AG09309 (cell line): ENCODE measurements at regions not wholly inside any gene's neighbourhood (a gene's known extent, or its start where the extent isn't known, plus 50 kb on each side); places are given as distances from the start of the nearest gene placed in this dataset.
A peak's percentile ranks its signal among the peaks of the same experiment; 100 is the strongest.

ENCODE experiments used
- DNase-seq: peaks from one replicate; pipeline ENCODE4 v3.0.0-alpha.2; 2010; ENCODE audit warnings: low read depth
- H3K4me3 ChIP-seq: 2 replicates; pipeline ENCODE4 v1.5.1; 2011; ENCODE audit warnings: mild to moderate bottlenecking, low read depth, low read length, moderate library complexity; ENCODE audit not compliant: control insufficient read depth
- CTCF ChIP-seq: IDR thresholded peaks from 2 replicates; pipeline ENCODE4 v1.5.1; 2011; ENCODE audit warnings: mild to moderate bottlenecking, low read depth, low read length, inconsistent platforms; ENCODE audit not compliant: insufficient read depth, control insufficient read depth; ENCODE audit errors: missing control alignments

- TF ChIP-seq CTCF, result no peak
- no peak for DNase-seq
- H3K4me3 ChIP-seq, result no peak overlapping the region
These were observed 88.6 kb upstream of the MAML3 start for GRCh38 chr4:140242357-140243277.

GRCh38 chr4:140240237-140240636, 86.3 kb upstream of the MAML3 start:
- no peak for DNase-seq
- no peak for TF ChIP-seq CTCF
- H3K4me3 ChIP-seq, result no peak overlapping the region

- H3K4me3 ChIP-seq, result no peak overlapping the region
- TF ChIP-seq CTCF, result no peak
- no peak for DNase-seq
These were observed 85.3 kb upstream of the MAML3 start for GRCh38 chr4:140239311-140239710.

GRCh38 chr4:140238351-140239056, 84.5 kb upstream of the MAML3 start:
- DNase-seq, result no peak
- TF ChIP-seq CTCF, result no peak
- H3K4me3 ChIP-seq, result no peak overlapping the region

GRCh38 chr4:140237616-140238350, 83.8 kb upstream of the MAML3 start:
- TF ChIP-seq CTCF, result no peak
- peak overlapping the region; percentile 6; the same call in 1 of the 2 replicates for H3K4me3 ChIP-seq
- DNase-seq, result peak; percentile 92

GRCh38 chr4:140236654-140237169, 82.7 kb upstream of the MAML3 start:
- no peak for TF ChIP-seq CTCF
- DNase-seq, result no peak
- no peak overlapping the region for H3K4me3 ChIP-seq
